HG02678 (cell line): ENCODE measurements at regions not wholly inside any gene's neighbourhood (a gene's known extent, or its start where the extent isn't known, plus 50 kb on each side); places are given as distances from the start of the nearest gene placed in this dataset.

Experiments used
- ATAC-seq: cut with Tn5 transposase; IDR thresholded peaks from one replicate; pipeline ENCODE4 v1.9.1; 2021; ENCODE audit warnings: mild to moderate bottlenecking, moderate library complexity; ENCODE audit not compliant: unreplicated experiment

- ATAC-seq: no peak
Measured at GRCh38 chr2:167471734-167472133, 583.5 kb downstream of the XIRP2 start.

GRCh38 chr2:167471332-167471731 lies 583.1 kb downstream of the XIRP2 start:
- ATAC-seq: no peak

- no peak for ATAC-seq
Measured at GRCh38 chr2:167462379-167462778, 574.1 kb downstream of the XIRP2 start.

- ATAC-seq: no peak
Measured at GRCh38 chr2:167454036-167454435, 565.8 kb downstream of the XIRP2 start.

- ATAC-seq: no peak
Measured at GRCh38 chr2:167451496-167452289, 563.4 kb downstream of the XIRP2 start.

- ATAC-seq: no peak
Measured at GRCh38 chr2:167450364-167450763, 562.1 kb downstream of the XIRP2 start.

- ATAC-seq: no peak
Measured at GRCh38 chr2:167440382-167440781, 552.1 kb downstream of the XIRP2 start.

GRCh38 chr2:167438206-167438605 lies 549.9 kb downstream of the XIRP2 start:
- ATAC-seq: no peak

GRCh38 chr2:167431949-167432348 lies 543.7 kb downstream of the XIRP2 start:
- ATAC-seq: no peak

GRCh38 chr2:167430447-167430846 lies 542.2 kb downstream of the XIRP2 start:
- no peak for ATAC-seq

- no peak for ATAC-seq
Measured at GRCh38 chr2:167424803-167425755, 536.8 kb downstream of the XIRP2 start.

GRCh38 chr2:167424221-167424620 lies 535.9 kb downstream of the XIRP2 start:
- ATAC-seq: no peak

- no peak for ATAC-seq
Measured at GRCh38 chr2:167423731-167424130, 535.5 kb downstream of the XIRP2 start.

GRCh38 chr2:167420211-167420610 lies 531.9 kb downstream of the XIRP2 start:
- no peak for ATAC-seq

- no peak for ATAC-seq
Measured at GRCh38 chr2:167415068-167415467, 526.8 kb downstream of the XIRP2 start.

- ATAC-seq: no peak
Measured at GRCh38 chr2:167411367-167411766, 523.1 kb downstream of the XIRP2 start.

- ATAC-seq: no peak
Measured at GRCh38 chr2:167406558-167406957, 518.3 kb downstream of the XIRP2 start.

GRCh38 chr2:167404627-167405284 lies 516.5 kb downstream of the XIRP2 start:
- no peak for ATAC-seq

GRCh38 chr2:167401309-167401708 lies 513.0 kb downstream of the XIRP2 start:
- no peak for ATAC-seq

GRCh38 chr2:167400546-167400945 lies 512.3 kb downstream of the XIRP2 start:
- ATAC-seq: no peak

- ATAC-seq: no peak
Measured at GRCh38 chr2:167398873-167399272, 510.6 kb downstream of the XIRP2 start.
